ENCODE measurements at regions not wholly inside any gene's neighbourhood (a gene's known extent, or its start where the extent isn't known, plus 50 kb on each side); places are given as distances from the start of the nearest gene placed in this dataset.
A peak's percentile ranks its signal among the peaks of the same experiment; 100 is the strongest.

- Histone ChIP-seq H3K36me3 (no peaks in the 10 kb centered on the region), H3K27me3 (no peaks in the 10 kb centered on the region), H3K4me1 (peaks cover 0 to 42% (median 32%) of the 10 kb centered on the region in 9 donors), H3K4me3 (no peak overlapping the region), H3K27ac (peak overlapping the region; percentile 40 to 85 (median 70)), H3K9me3 (peaks cover 0 to 11% (median 0%) of the 10 kb centered on the region in 11 donors)
- 41 to 53% methylated on average over 10 of the region's 10 CpGs for whole genome bisulfite sequencing, 2 donors
- no peak for DNase-seq
- intact Hi-C loops (cut with DNase I) = loop anchor here (2.0 to 10.0 kb wide), 13 partner anchors 74 to 469 kb away; partner anchors contain the start of genes ABCA8 (in 1 of the 10) and ABCA9 (in 1 of the 10)
- TF ChIP-seq CTCF (IDR thresholded peaks at IDR 0.05) = no peak
- peak; percentile 54 to 85 (median 64) for ATAC-seq
Observed at GRCh38 chr17:68777856-68778694, 176.9 kb upstream of the FAM20A start.

GRCh38 chr17:68777243-68777855 is 176.2 kb upstream of the FAM20A start:
- H3K4me3 ChIP-seq = no peak overlapping the region
- TF ChIP-seq CTCF (IDR thresholded peaks at IDR 0.05) = peak; percentile 46 to 79 (median 73)
- peaks cover 0 to 4% (median 0%) of the 10 kb centered on the region in 11 donors for H3K9me3 ChIP-seq
- intact Hi-C loops (cut with DNase I) = loop anchor here (2.0 to 10.0 kb wide), 13 partner anchors 75 to 470 kb away; partner anchors contain the start of genes ABCA8 (in 1 of the 10) and ABCA9 (in 1 of the 10)
- H3K36me3 ChIP-seq = no peaks in the 10 kb centered on the region
- peaks cover 0 to 44% (median 34%) of the 10 kb centered on the region in 9 donors for H3K4me1 ChIP-seq
- ATAC-seq (peak; percentile 67 to 83 (median 76)), DNase-seq (peak; percentile 17 to 75)
- 32 to 42% methylated on average over 5 of the region's 5 CpGs for WGBS, 2 donors
- H3K27ac ChIP-seq = peak overlapping the region; percentile 41 to 85 (median 70)
- no peaks in the 10 kb centered on the region for H3K27me3 ChIP-seq

GRCh38 chr17:68776451-68776850 is 175.3 kb upstream of the FAM20A start:
- WGBS, 2 donors = 86 to 89% methylated on average over 3 of the region's 3 CpGs
- Histone ChIP-seq H3K27me3 (no peaks in the 10 kb centered on the region), H3K4me1 (peaks cover 0 to 49% (median 38%) of the 10 kb centered on the region in 9 donors), H3K27ac (peak overlapping the region; percentile 41 to 85 (median 70)), H3K36me3 (no peaks in the 10 kb centered on the region), H3K4me3 (no peak overlapping the region), H3K9me3 (no peaks in the 10 kb centered on the region)
- DNase-seq (no peak), ATAC-seq (peak in 1 of 8 donors; percentile 30)
- TF ChIP-seq CTCF (IDR thresholded peaks at IDR 0.05) = no peak
- intact Hi-C loops (cut with DNase I) = loop anchor here (2.0 to 10.0 kb wide), 13 partner anchors 76 to 471 kb away; partner anchors contain the start of genes ABCA8 (in 1 of the 10) and ABCA9 (in 1 of the 10)

- H3K36me3 ChIP-seq = no peaks in the 10 kb centered on the region
- intact Hi-C loops (cut with DNase I) = loop anchor here (2.0 to 10.0 kb wide), 13 partner anchors 76 to 471 kb away; partner anchors contain the start of genes ABCA8 (in 1 of the 10) and ABCA9 (in 1 of the 10)
- no peaks in the 10 kb centered on the region for H3K9me3 ChIP-seq
- ATAC-seq = no peak
- DNase-seq = no peak
- H3K27ac ChIP-seq = peak overlapping the region in 9 of 10 donors; percentile 20 to 85 (median 71)
- TF ChIP-seq CTCF (IDR thresholded peaks at IDR 0.05) = no peak
- 95 to 98% methylated on average over 2 of the region's 2 CpGs for WGBS, 2 donors
- H3K27me3 ChIP-seq = no peaks in the 10 kb centered on the region
- peaks cover 0 to 49% (median 38%) of the 10 kb centered on the region in 9 donors for H3K4me1 ChIP-seq
- H3K4me3 ChIP-seq = no peak overlapping the region
Observed at GRCh38 chr17:68775969-68776368, 174.8 kb upstream of the FAM20A start.

Measured in heart right ventricle (tissue), 16 donors.